ENCODE measurements at regions not wholly inside any gene's neighbourhood (a gene's known extent, or its start where the extent isn't known, plus 50 kb on each side); places are given as distances from the start of the nearest gene placed in this dataset.

DNA sequence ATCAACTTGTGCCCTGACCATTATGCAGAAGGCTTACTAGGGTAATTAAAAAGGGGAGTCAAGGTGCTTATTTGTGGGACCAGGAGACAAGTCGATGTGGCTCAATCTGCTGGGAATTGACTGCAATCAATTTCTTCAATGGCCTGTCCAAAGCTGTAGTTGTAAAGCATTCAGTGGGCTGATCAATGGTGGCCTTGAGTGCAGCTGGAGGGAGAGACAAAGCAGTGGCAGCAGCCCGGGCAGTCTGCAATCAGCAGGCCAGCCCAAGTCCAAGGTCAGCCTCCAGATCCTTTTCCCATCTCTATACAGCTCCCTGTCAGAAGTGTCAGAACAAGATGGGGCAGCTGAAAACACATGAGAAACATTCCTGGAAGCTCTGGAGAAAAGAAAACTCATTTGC is 51.0 kb upstream of the BRINP1 start:
- Histone ChIP-seq H3K4me1 (ENCODE audit: low read length) (no peaks in the 10 kb centered on the region), H3K4me3 (ENCODE audit: low read length) (no peak overlapping the region), H3K79me2 (ENCODE audit: low read length) (no peaks in the 10 kb centered on the region), H3K36me3 (replicated peaks; ENCODE audit: low read depth, low read length) (no peaks in the 10 kb centered on the region), H3K27me3 (ENCODE audit: low read depth, low read length) (no peaks in the 10 kb centered on the region), H3K9ac (ENCODE audit: low read length) (no peak overlapping the region), H2AFZ (ENCODE audit: low read depth, low read length) (no peak overlapping the region), H3K27ac (ENCODE audit: low read length) (no peak overlapping the region), H3K4me2 (ENCODE audit: low read length) (no peak overlapping the region), H3K9me3 (ENCODE audit: insufficient read depth, low read length) (no peaks in the 10 kb centered on the region), H4K20me1 (ENCODE audit: insufficient read depth, low read length) (no peaks in the 10 kb centered on the region)
- TF ChIP-seq, protein P1, sequence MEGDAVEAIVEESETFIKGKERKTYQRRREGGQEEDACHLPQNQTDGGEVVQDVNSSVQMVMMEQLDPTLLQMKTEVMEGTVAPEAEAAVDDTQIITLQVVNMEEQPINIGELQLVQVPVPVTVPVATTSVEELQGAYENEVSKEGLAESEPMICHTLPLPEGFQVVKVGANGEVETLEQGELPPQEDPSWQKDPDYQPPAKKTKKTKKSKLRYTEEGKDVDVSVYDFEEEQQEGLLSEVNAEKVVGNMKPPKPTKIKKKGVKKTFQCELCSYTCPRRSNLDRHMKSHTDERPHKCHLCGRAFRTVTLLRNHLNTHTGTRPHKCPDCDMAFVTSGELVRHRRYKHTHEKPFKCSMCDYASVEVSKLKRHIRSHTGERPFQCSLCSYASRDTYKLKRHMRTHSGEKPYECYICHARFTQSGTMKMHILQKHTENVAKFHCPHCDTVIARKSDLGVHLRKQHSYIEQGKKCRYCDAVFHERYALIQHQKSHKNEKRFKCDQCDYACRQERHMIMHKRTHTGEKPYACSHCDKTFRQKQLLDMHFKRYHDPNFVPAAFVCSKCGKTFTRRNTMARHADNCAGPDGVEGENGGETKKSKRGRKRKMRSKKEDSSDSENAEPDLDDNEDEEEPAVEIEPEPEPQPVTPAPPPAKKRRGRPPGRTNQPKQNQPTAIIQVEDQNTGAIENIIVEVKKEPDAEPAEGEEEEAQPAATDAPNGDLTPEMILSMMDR (IDR thresholded peaks at IDR 0.05; ENCODE audit: low read depth, low read length) = no peak
- no peak for TF ChIP-seq EZH2phosphoT487 (IDR thresholded peaks at IDR 0.05; ENCODE audit: low read depth)

Data from OCI-LY3 (cell line).